ENCODE measurements at regions not wholly inside any gene's neighbourhood (a gene's known extent, or its start where the extent isn't known, plus 50 kb on each side); places are given as distances from the start of the nearest gene placed in this dataset.

DNA sequence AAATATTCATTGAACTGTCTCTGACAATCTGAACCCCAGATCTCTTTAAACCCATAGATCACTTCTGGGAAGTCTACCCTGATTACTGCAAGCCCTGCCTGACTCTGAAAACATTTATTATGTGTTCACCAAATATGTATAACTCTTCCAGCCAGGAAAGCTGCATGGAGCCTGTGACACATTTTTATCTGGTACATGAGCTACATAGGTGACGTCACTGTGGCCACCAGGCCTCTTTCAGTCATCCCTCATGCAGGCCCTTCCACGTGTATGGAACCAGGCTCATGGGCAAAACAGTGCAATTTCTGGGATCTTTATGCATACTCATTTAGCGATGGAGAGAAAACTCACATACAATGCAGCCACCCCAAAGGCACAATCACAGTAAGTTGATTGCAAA is 133.9 kb upstream of the NUPR2 start:
- TF ChIP-seq, protein P1, sequence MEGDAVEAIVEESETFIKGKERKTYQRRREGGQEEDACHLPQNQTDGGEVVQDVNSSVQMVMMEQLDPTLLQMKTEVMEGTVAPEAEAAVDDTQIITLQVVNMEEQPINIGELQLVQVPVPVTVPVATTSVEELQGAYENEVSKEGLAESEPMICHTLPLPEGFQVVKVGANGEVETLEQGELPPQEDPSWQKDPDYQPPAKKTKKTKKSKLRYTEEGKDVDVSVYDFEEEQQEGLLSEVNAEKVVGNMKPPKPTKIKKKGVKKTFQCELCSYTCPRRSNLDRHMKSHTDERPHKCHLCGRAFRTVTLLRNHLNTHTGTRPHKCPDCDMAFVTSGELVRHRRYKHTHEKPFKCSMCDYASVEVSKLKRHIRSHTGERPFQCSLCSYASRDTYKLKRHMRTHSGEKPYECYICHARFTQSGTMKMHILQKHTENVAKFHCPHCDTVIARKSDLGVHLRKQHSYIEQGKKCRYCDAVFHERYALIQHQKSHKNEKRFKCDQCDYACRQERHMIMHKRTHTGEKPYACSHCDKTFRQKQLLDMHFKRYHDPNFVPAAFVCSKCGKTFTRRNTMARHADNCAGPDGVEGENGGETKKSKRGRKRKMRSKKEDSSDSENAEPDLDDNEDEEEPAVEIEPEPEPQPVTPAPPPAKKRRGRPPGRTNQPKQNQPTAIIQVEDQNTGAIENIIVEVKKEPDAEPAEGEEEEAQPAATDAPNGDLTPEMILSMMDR (IDR thresholded peaks at IDR 0.05) = no peak
- TF ChIP-seq FOXJ3 (CRISPR knock-in tag; IDR thresholded peaks at IDR 0.05) = no peak
- TF ChIP-seq NRF1 (IDR thresholded peaks at IDR 0.05; ENCODE audit: low read depth, low read length) = no peak

All from SK-N-SH (cell line).